ENCODE measurements at regions not wholly inside any gene's neighbourhood (a gene's known extent, or its start where the extent isn't known, plus 50 kb on each side); places are given as distances from the start of the nearest gene placed in this dataset.
"Not testable (repeated sequence)": the region's sequence is repeated elsewhere in the genome, so short reads cannot be mapped to it uniquely, and the experiment has no call there.

- no peak overlapping the region for H3K4me3 Mint-ChIP-seq
- DNase-seq = no peak
- intact Hi-C loops (cut with micrococcal nuclease) = no loop called here
- H3K36me3 Mint-ChIP-seq (ENCODE audit: low read depth) = no peaks in the 10 kb centered on the region
- H3K9me3 Mint-ChIP-seq = no peaks in the 10 kb centered on the region
- H3K27me3 Mint-ChIP-seq = peaks cover 4% of the 10 kb centered on the region
- peaks cover 3% of the 10 kb centered on the region for H3K4me1 Mint-ChIP-seq
- no peak overlapping the region for H3K27ac Mint-ChIP-seq
Observed at GRCh38 chr18:49685231-49685942, 123.5 kb downstream of the LIPG start.

GRCh38 chr18:49682803-49683190 is 120.9 kb downstream of the LIPG start:
- DNase-seq; H3K4me3 Mint-ChIP-seq; H3K36me3 Mint-ChIP-seq (ENCODE audit: low read depth); H3K9me3 Mint-ChIP-seq; intact Hi-C loops (cut with micrococcal nuclease); H3K4me1 Mint-ChIP-seq; H3K27me3 Mint-ChIP-seq; H3K27ac Mint-ChIP-seq: not testable (repeated sequence)

- no peak overlapping the region for H3K4me3 Mint-ChIP-seq
- intact Hi-C loops (cut with micrococcal nuclease) = no loop called here
- peaks cover 6% of the 10 kb centered on the region for H3K9me3 Mint-ChIP-seq
- H3K4me1 Mint-ChIP-seq = peaks cover 2% of the 10 kb centered on the region
- H3K27ac Mint-ChIP-seq = no peak overlapping the region
- H3K27me3 Mint-ChIP-seq = peaks cover 4% of the 10 kb centered on the region
- DNase-seq = no peak
- H3K36me3 Mint-ChIP-seq (ENCODE audit: low read depth) = no peaks in the 10 kb centered on the region
Observed at GRCh38 chr18:49682173-49682802, 120.4 kb downstream of the LIPG start.

- H3K4me3 Mint-ChIP-seq = no peak overlapping the region
- peaks cover 6% of the 10 kb centered on the region for H3K9me3 Mint-ChIP-seq
- H3K27ac Mint-ChIP-seq = no peak overlapping the region
- no peaks in the 10 kb centered on the region for H3K36me3 Mint-ChIP-seq (ENCODE audit: low read depth)
- intact Hi-C loops (cut with micrococcal nuclease) = no loop called here
- DNase-seq = no peak
- H3K27me3 Mint-ChIP-seq = peaks cover 4% of the 10 kb centered on the region
- peaks cover 2% of the 10 kb centered on the region for H3K4me1 Mint-ChIP-seq
Observed at GRCh38 chr18:49681387-49681786, 119.5 kb downstream of the LIPG start.

GRCh38 chr18:49678440-49678839 is 116.6 kb downstream of the LIPG start:
- DNase-seq = no peak
- intact Hi-C loops (cut with micrococcal nuclease) = no loop called here
- H3K9me3 Mint-ChIP-seq = peaks cover 6% of the 10 kb centered on the region
- H3K27ac Mint-ChIP-seq = no peak overlapping the region
- no peaks in the 10 kb centered on the region for H3K4me1 Mint-ChIP-seq
- H3K27me3 Mint-ChIP-seq = peaks cover 15% of the 10 kb centered on the region
- no peak overlapping the region for H3K4me3 Mint-ChIP-seq
- H3K36me3 Mint-ChIP-seq (ENCODE audit: low read depth) = no peaks in the 10 kb centered on the region

GRCh38 chr18:49677762-49678413 is 116.0 kb downstream of the LIPG start:
- no peak for DNase-seq
- no peaks in the 10 kb centered on the region for H3K36me3 Mint-ChIP-seq (ENCODE audit: low read depth)
- peaks cover 15% of the 10 kb centered on the region for H3K27me3 Mint-ChIP-seq
- no peaks in the 10 kb centered on the region for H3K4me1 Mint-ChIP-seq
- intact Hi-C loops (cut with micrococcal nuclease) = no loop called here
- no peak overlapping the region for H3K4me3 Mint-ChIP-seq
- H3K9me3 Mint-ChIP-seq = peaks cover 6% of the 10 kb centered on the region
- H3K27ac Mint-ChIP-seq = no peak overlapping the region

GRCh38 chr18:49677081-49677480 is 115.2 kb downstream of the LIPG start:
- Mint-ChIP-seq H3K27me3 (peaks cover 18% of the 10 kb centered on the region), H3K4me3 (no peak overlapping the region), H3K4me1 (no peaks in the 10 kb centered on the region), H3K36me3 (ENCODE audit: low read depth) (no peaks in the 10 kb centered on the region), H3K27ac (no peak overlapping the region), H3K9me3 (peaks cover 6% of the 10 kb centered on the region)
- DNase-seq = no peak
- intact Hi-C loops (cut with micrococcal nuclease) = no loop called here

- H3K27me3 Mint-ChIP-seq = peaks cover 29% of the 10 kb centered on the region
- DNase-seq = no peak
- intact Hi-C loops (cut with micrococcal nuclease) = no loop called here
- H3K4me3 Mint-ChIP-seq = no peak overlapping the region
- H3K4me1 Mint-ChIP-seq = no peaks in the 10 kb centered on the region
- H3K27ac Mint-ChIP-seq = no peak overlapping the region
- H3K9me3 Mint-ChIP-seq = peaks cover 6% of the 10 kb centered on the region
- no peaks in the 10 kb centered on the region for H3K36me3 Mint-ChIP-seq (ENCODE audit: low read depth)
Observed at GRCh38 chr18:49673281-49673680, 111.4 kb downstream of the LIPG start.

GRCh38 chr18:49672853-49673252 is 111.0 kb downstream of the LIPG start:
- no peak for DNase-seq
- Mint-ChIP-seq H3K27ac (no peak overlapping the region), H3K9me3 (peaks cover 4% of the 10 kb centered on the region), H3K27me3 (peaks cover 29% of the 10 kb centered on the region), H3K4me1 (no peaks in the 10 kb centered on the region), H3K4me3 (no peak overlapping the region), H3K36me3 (ENCODE audit: low read depth) (no peaks in the 10 kb centered on the region)
- intact Hi-C loops (cut with micrococcal nuclease) = no loop called here

GRCh38 chr18:49669403-49669802 is 107.5 kb downstream of the LIPG start:
- Mint-ChIP-seq H3K4me1 (no peaks in the 10 kb centered on the region), H3K27me3 (peaks cover 28% of the 10 kb centered on the region), H3K27ac (no peak overlapping the region), H3K4me3 (no peak overlapping the region), H3K9me3 (no peaks in the 10 kb centered on the region), H3K36me3 (ENCODE audit: low read depth) (no peaks in the 10 kb centered on the region)
- intact Hi-C loops (cut with micrococcal nuclease) = no loop called here
- DNase-seq = no peak

- Mint-ChIP-seq H3K36me3 (ENCODE audit: low read depth) (no peaks in the 10 kb centered on the region), H3K27ac (no peak overlapping the region), H3K4me1 (no peaks in the 10 kb centered on the region), H3K4me3 (no peak overlapping the region), H3K27me3 (peaks cover 23% of the 10 kb centered on the region), H3K9me3 (no peaks in the 10 kb centered on the region)
- no peak for DNase-seq
- intact Hi-C loops (cut with micrococcal nuclease) = no loop called here
Observed at GRCh38 chr18:49668574-49669275, 106.9 kb downstream of the LIPG start.

- intact Hi-C loops (cut with micrococcal nuclease) = no loop called here
- Mint-ChIP-seq H3K36me3 (ENCODE audit: low read depth) (no peaks in the 10 kb centered on the region), H3K9me3 (no peaks in the 10 kb centered on the region), H3K27me3 (peaks cover 22% of the 10 kb centered on the region), H3K27ac (no peak overlapping the region), H3K4me1 (no peaks in the 10 kb centered on the region), H3K4me3 (no peak overlapping the region)
- no peak for DNase-seq
Observed at GRCh38 chr18:49667462-49667861, 105.6 kb downstream of the LIPG start.

GRCh38 chr18:49666045-49666775 is 104.4 kb downstream of the LIPG start:
- Mint-ChIP-seq H3K27ac (no peak overlapping the region), H3K4me1 (no peaks in the 10 kb centered on the region), H3K27me3 (peaks cover 19% of the 10 kb centered on the region), H3K9me3 (no peaks in the 10 kb centered on the region), H3K36me3 (ENCODE audit: low read depth) (no peaks in the 10 kb centered on the region), H3K4me3 (no peak overlapping the region)
- DNase-seq = no peak
- intact Hi-C loops (cut with micrococcal nuclease) = no loop called here
